ENCODE measurements at regions not wholly inside any gene's neighbourhood (a gene's known extent, or its start where the extent isn't known, plus 50 kb on each side); places are given as distances from the start of the nearest gene placed in this dataset.

GRCh38 chr11:128279866-128280265 is 307.5 kb downstream of the ETS1 start:
- DNase-seq, result no peak
- intact Hi-C loops (cut with micrococcal nuclease), result no loop called here
- Mint-ChIP-seq H3K27me3 (peaks cover 19% of the 10 kb centered on the region), H3K27ac (no peak overlapping the region), H3K4me3 (no peak overlapping the region), H3K4me1 (peaks cover 4% of the 10 kb centered on the region), H3K36me3 (ENCODE audit: low read depth) (no peaks in the 10 kb centered on the region), H3K9me3 (peaks cover 2% of the 10 kb centered on the region)

- Mint-ChIP-seq H3K27ac (peak overlapping the region; percentile 40), H3K9me3 (peaks cover 12% of the 10 kb centered on the region), H3K4me3 (no peak overlapping the region), H3K4me1 (peaks cover 8% of the 10 kb centered on the region), H3K36me3 (ENCODE audit: low read depth) (peaks cover 2% of the 10 kb centered on the region), H3K27me3 (peaks cover 14% of the 10 kb centered on the region)
- intact Hi-C loops (cut with micrococcal nuclease), result no loop called here
- no peak for DNase-seq
These were observed 313.6 kb downstream of the ETS1 start for GRCh38 chr11:128273736-128274135.

GRCh38 chr11:128271401-128271800 is 316.0 kb downstream of the ETS1 start:
- H3K27ac Mint-ChIP-seq, result no peak overlapping the region

GRCh38 chr11:128269466-128269865 is 317.9 kb downstream of the ETS1 start:
- H3K9me3 Mint-ChIP-seq, result peaks cover 7% of the 10 kb centered on the region
- H3K4me3 Mint-ChIP-seq, result no peak overlapping the region
- intact Hi-C loops (cut with micrococcal nuclease), result no loop called here
- no peak overlapping the region for H3K27ac Mint-ChIP-seq
- peaks cover 2% of the 10 kb centered on the region for H3K36me3 Mint-ChIP-seq (ENCODE audit: low read depth)
- no peak for DNase-seq
- H3K4me1 Mint-ChIP-seq, result peaks cover 10% of the 10 kb centered on the region
- peaks cover 7% of the 10 kb centered on the region for H3K27me3 Mint-ChIP-seq

More at GRCh38 chr11:128271401-128271800, 316.0 kb downstream of the ETS1 start:
- peaks cover 2% of the 10 kb centered on the region for H3K36me3 Mint-ChIP-seq (ENCODE audit: low read depth)
- intact Hi-C loops (cut with micrococcal nuclease), result no loop called here
- peaks cover 10% of the 10 kb centered on the region for H3K4me1 Mint-ChIP-seq
- peaks cover 12% of the 10 kb centered on the region for H3K9me3 Mint-ChIP-seq
- peaks cover 7% of the 10 kb centered on the region for H3K27me3 Mint-ChIP-seq
- H3K4me3 Mint-ChIP-seq, result no peak overlapping the region
- no peak for DNase-seq

- H3K27ac Mint-ChIP-seq, result no peak overlapping the region
- H3K4me3 Mint-ChIP-seq, result no peak overlapping the region
These were observed 320.5 kb downstream of the ETS1 start for GRCh38 chr11:128266893-128267292.

GRCh38 chr11:128262463-128263345 is 324.7 kb downstream of the ETS1 start:
- peaks cover 12% of the 10 kb centered on the region for H3K27me3 Mint-ChIP-seq
- peaks cover 3% of the 10 kb centered on the region for H3K9me3 Mint-ChIP-seq
- intact Hi-C loops (cut with micrococcal nuclease), result no loop called here
- DNase-seq, result no peak
- H3K27ac Mint-ChIP-seq, result no peak overlapping the region
- H3K36me3 Mint-ChIP-seq (ENCODE audit: low read depth), result no peaks in the 10 kb centered on the region
- H3K4me3 Mint-ChIP-seq, result no peak overlapping the region
- peaks cover 4% of the 10 kb centered on the region for H3K4me1 Mint-ChIP-seq

More at GRCh38 chr11:128266893-128267292, 320.5 kb downstream of the ETS1 start:
- intact Hi-C loops (cut with micrococcal nuclease), result no loop called here
- H3K36me3 Mint-ChIP-seq (ENCODE audit: low read depth), result no peaks in the 10 kb centered on the region
- no peak for DNase-seq
- H3K9me3 Mint-ChIP-seq, result peaks cover 7% of the 10 kb centered on the region
- peaks cover 17% of the 10 kb centered on the region for H3K27me3 Mint-ChIP-seq
- peaks cover 9% of the 10 kb centered on the region for H3K4me1 Mint-ChIP-seq

GRCh38 chr11:128261011-128261421 is 326.3 kb downstream of the ETS1 start:
- Mint-ChIP-seq H3K4me3 (no peak overlapping the region), H3K9me3 (peaks cover 3% of the 10 kb centered on the region), H3K36me3 (ENCODE audit: low read depth) (no peaks in the 10 kb centered on the region), H3K4me1 (peaks cover 2% of the 10 kb centered on the region), H3K27me3 (peaks cover 10% of the 10 kb centered on the region), H3K27ac (no peak overlapping the region)
- DNase-seq, result no peak
- intact Hi-C loops (cut with micrococcal nuclease), result no loop called here

GRCh38 chr11:128260398-128260797 is 327.0 kb downstream of the ETS1 start:
- Mint-ChIP-seq H3K36me3 (ENCODE audit: low read depth) (no peaks in the 10 kb centered on the region), H3K27ac (no peak overlapping the region), H3K4me3 (no peak overlapping the region), H3K27me3 (peaks cover 10% of the 10 kb centered on the region), H3K9me3 (peaks cover 3% of the 10 kb centered on the region), H3K4me1 (peaks cover 2% of the 10 kb centered on the region)
- intact Hi-C loops (cut with micrococcal nuclease), result no loop called here
- DNase-seq, result no peak

- intact Hi-C loops (cut with micrococcal nuclease), result no loop called here
- Mint-ChIP-seq H3K27me3 (peaks cover 10% of the 10 kb centered on the region), H3K4me3 (no peak overlapping the region), H3K9me3 (peaks cover 3% of the 10 kb centered on the region), H3K4me1 (peaks cover 2% of the 10 kb centered on the region), H3K27ac (no peak overlapping the region), H3K36me3 (ENCODE audit: low read depth) (no peaks in the 10 kb centered on the region)
- DNase-seq, result no peak
These were observed 327.5 kb downstream of the ETS1 start for GRCh38 chr11:128259816-128260215.

GRCh38 chr11:128254941-128255340 is 332.4 kb downstream of the ETS1 start:
- Mint-ChIP-seq H3K27ac (no peak overlapping the region), H3K4me3 (no peak overlapping the region), H3K4me1 (no peaks in the 10 kb centered on the region), H3K9me3 (peaks cover 4% of the 10 kb centered on the region), H3K36me3 (ENCODE audit: low read depth) (no peaks in the 10 kb centered on the region), H3K27me3 (no peaks in the 10 kb centered on the region)
- intact Hi-C loops (cut with micrococcal nuclease), result no loop called here
- no peak for DNase-seq

- Mint-ChIP-seq H3K27ac (no peak overlapping the region), H3K27me3 (peaks cover 3% of the 10 kb centered on the region), H3K4me3 (no peak overlapping the region), H3K4me1 (no peaks in the 10 kb centered on the region), H3K9me3 (peaks cover 4% of the 10 kb centered on the region), H3K36me3 (ENCODE audit: low read depth) (no peaks in the 10 kb centered on the region)
- no peak for DNase-seq
- intact Hi-C loops (cut with micrococcal nuclease), result no loop called here
These were observed 336.2 kb downstream of the ETS1 start for GRCh38 chr11:128251140-128251539.

GRCh38 chr11:128250482-128250881 is 336.9 kb downstream of the ETS1 start:
- DNase-seq, result no peak
- H3K4me1 Mint-ChIP-seq, result no peaks in the 10 kb centered on the region
- no peak overlapping the region for H3K27ac Mint-ChIP-seq
- intact Hi-C loops (cut with micrococcal nuclease), result no loop called here
- H3K9me3 Mint-ChIP-seq, result peaks cover 4% of the 10 kb centered on the region
- H3K27me3 Mint-ChIP-seq, result peaks cover 5% of the 10 kb centered on the region
- H3K36me3 Mint-ChIP-seq (ENCODE audit: low read depth), result no peaks in the 10 kb centered on the region
- no peak overlapping the region for H3K4me3 Mint-ChIP-seq

- Mint-ChIP-seq H3K27me3 (peaks cover 10% of the 10 kb centered on the region), H3K4me1 (no peaks in the 10 kb centered on the region), H3K9me3 (no peaks in the 10 kb centered on the region), H3K4me3 (no peak overlapping the region), H3K27ac (no peak overlapping the region), H3K36me3 (ENCODE audit: low read depth) (no peaks in the 10 kb centered on the region)
- intact Hi-C loops (cut with micrococcal nuclease), result no loop called here
- DNase-seq, result no peak
These were observed 340.4 kb downstream of the ETS1 start for GRCh38 chr11:128246810-128247594.

- H3K4me1 Mint-ChIP-seq, result no peaks in the 10 kb centered on the region
- no peak overlapping the region for H3K27ac Mint-ChIP-seq
- no peaks in the 10 kb centered on the region for H3K9me3 Mint-ChIP-seq
- H3K27me3 Mint-ChIP-seq, result peaks cover 10% of the 10 kb centered on the region
- no peaks in the 10 kb centered on the region for H3K36me3 Mint-ChIP-seq (ENCODE audit: low read depth)
- intact Hi-C loops (cut with micrococcal nuclease), result no loop called here
- no peak for DNase-seq
- no peak overlapping the region for H3K4me3 Mint-ChIP-seq
These were observed 341.0 kb downstream of the ETS1 start for GRCh38 chr11:128246364-128246801.

Data from activated CD4-positive, alpha-beta T cell treated with anti-CD3 and anti-CD28 coated beads, Interleukin-2, amount 10 ng/mL, durations not matched to agents 24 days and 14 days (primary cell).